Skeletal muscle cell (primary cell): ENCODE measurements at regions not wholly inside any gene's neighbourhood (a gene's known extent, or its start where the extent isn't known, plus 50 kb on each side); places are given as distances from the start of the nearest gene placed in this dataset.
"Not testable (repeated sequence)": the region's sequence is repeated elsewhere in the genome, so short reads cannot be mapped to it uniquely, and the experiment has no call there.

Source experiments
- DNase-seq: peaks from one replicate; pipeline ENCODE4 v3.0.0-alpha.2; 2010; ENCODE audit warnings: low read depth
- H3K4me3 ChIP-seq: 2 replicates; pipeline ENCODE4 v1.5.1; 2011; ENCODE audit warnings: low read depth, mild to moderate bottlenecking, control low read depth, low read length, moderate library complexity

- H3K4me3 ChIP-seq, result no peak overlapping the region
- DNase-seq, result no peak
Measured at GRCh38 chr4:18736551-18736950, 715.0 kb upstream of the LCORL start.

- H3K4me3 ChIP-seq, result no peak overlapping the region
- DNase-seq, result no peak
Measured at GRCh38 chr4:18735740-18736268, 714.2 kb upstream of the LCORL start.

GRCh38 chr4:18734405-18734804 lies 712.9 kb upstream of the LCORL start:
- DNase-seq, result no peak
- no peak overlapping the region for H3K4me3 ChIP-seq

GRCh38 chr4:18733961-18734360 lies 712.4 kb upstream of the LCORL start:
- DNase-seq, result no peak
- no peak overlapping the region for H3K4me3 ChIP-seq

GRCh38 chr4:18722748-18723191 lies 701.2 kb upstream of the LCORL start:
- H3K4me3 ChIP-seq, result no peak overlapping the region
- no peak for DNase-seq

GRCh38 chr4:18698119-18698883 lies 676.7 kb upstream of the LCORL start:
- no peak for DNase-seq

GRCh38 chr4:18695733-18696527 lies 674.4 kb upstream of the LCORL start:
- H3K4me3 ChIP-seq, result no peak overlapping the region
- DNase-seq, result no peak

More at GRCh38 chr4:18698119-18698883, 676.7 kb upstream of the LCORL start:
- no peak overlapping the region for H3K4me3 ChIP-seq

- no peak overlapping the region for H3K4me3 ChIP-seq
Measured at GRCh38 chr4:18691431-18692200, 670.1 kb upstream of the LCORL start.

GRCh38 chr4:18690291-18690955 lies 668.9 kb upstream of the LCORL start:
- DNase-seq, result no peak
- no peak overlapping the region for H3K4me3 ChIP-seq

More at GRCh38 chr4:18691431-18692200, 670.1 kb upstream of the LCORL start:
- no peak for DNase-seq

- no peak overlapping the region for H3K4me3 ChIP-seq
- peak; percentile 11 for DNase-seq
Measured at GRCh38 chr4:18689308-18690115, 668.0 kb upstream of the LCORL start.

GRCh38 chr4:18688351-18688750 lies 666.8 kb upstream of the LCORL start:
- not testable (repeated sequence) for DNase-seq, H3K4me3 ChIP-seq

- DNase-seq, result no peak
- no peak overlapping the region for H3K4me3 ChIP-seq
Measured at GRCh38 chr4:18686338-18687037, 664.9 kb upstream of the LCORL start.

- no peak for DNase-seq
- no peak overlapping the region for H3K4me3 ChIP-seq
Measured at GRCh38 chr4:18684932-18685331, 663.4 kb upstream of the LCORL start.

- DNase-seq, result no peak
- no peak overlapping the region for H3K4me3 ChIP-seq
Measured at GRCh38 chr4:18676526-18676915, 655.0 kb upstream of the LCORL start.

- no peak overlapping the region for H3K4me3 ChIP-seq
- no peak for DNase-seq
Measured at GRCh38 chr4:18675586-18676525, 654.3 kb upstream of the LCORL start.

GRCh38 chr4:18670034-18670433 lies 648.5 kb upstream of the LCORL start:
- no peak for DNase-seq
- no peak overlapping the region for H3K4me3 ChIP-seq

GRCh38 chr4:18669390-18669789 lies 647.8 kb upstream of the LCORL start:
- no peak for DNase-seq
- no peak overlapping the region for H3K4me3 ChIP-seq
